ENCODE measurements at regions not wholly inside any gene's neighbourhood (a gene's known extent, or its start where the extent isn't known, plus 50 kb on each side); places are given as distances from the start of the nearest gene placed in this dataset.
"Not testable (repeated sequence)": the region's sequence is repeated elsewhere in the genome, so short reads cannot be mapped to it uniquely, and the experiment has no call there.

GRCh38 chr3:127412578-127413317 is 124.9 kb upstream of the PRR20G start:
- DNase-seq = no peak

GRCh38 chr3:127411875-127412274 is 124.0 kb upstream of the PRR20G start:
- not testable (repeated sequence) for DNase-seq

GRCh38 chr3:127411083-127411727 is 123.4 kb upstream of the PRR20G start:
- no peak for DNase-seq

GRCh38 chr3:127410678-127411077 is 122.8 kb upstream of the PRR20G start:
- DNase-seq = no peak

GRCh38 chr3:127410137-127410488 is 122.3 kb upstream of the PRR20G start:
- DNase-seq = no peak

GRCh38 chr3:127409421-127410136 is 121.7 kb upstream of the PRR20G start:
- DNase-seq = no peak

- DNase-seq = no peak
Observed at GRCh38 chr3:127408684-127409420, 121.0 kb upstream of the PRR20G start.

- no peak for DNase-seq
Observed at GRCh38 chr3:127408022-127408683, 120.3 kb upstream of the PRR20G start.

GRCh38 chr3:127407026-127407939 is 119.4 kb upstream of the PRR20G start:
- no peak for DNase-seq

GRCh38 chr3:127406309-127407025 is 118.6 kb upstream of the PRR20G start:
- DNase-seq = no peak

- DNase-seq = no peak
Observed at GRCh38 chr3:127405791-127406190, 117.9 kb upstream of the PRR20G start.

GRCh38 chr3:127405010-127405598 is 117.3 kb upstream of the PRR20G start:
- DNase-seq = no peak

GRCh38 chr3:127404221-127405009 is 116.6 kb upstream of the PRR20G start:
- DNase-seq = no peak

- no peak for DNase-seq
Observed at GRCh38 chr3:127403795-127404194, 115.9 kb upstream of the PRR20G start.

- no peak for DNase-seq
Observed at GRCh38 chr3:127399154-127399553, 111.3 kb upstream of the PRR20G start.

- no peak for DNase-seq
Observed at GRCh38 chr3:127396473-127396872, 108.6 kb upstream of the PRR20G start.

GRCh38 chr3:127395663-127396355 is 108.0 kb upstream of the PRR20G start:
- no peak for DNase-seq

- no peak for DNase-seq
Observed at GRCh38 chr3:127394984-127395662, 107.3 kb upstream of the PRR20G start.

Data from NCI-H1694 (cell line).